Endothelial cell of umbilical vein (primary cell): ENCODE measurements at regions not wholly inside any gene's neighbourhood (a gene's known extent, or its start where the extent isn't known, plus 50 kb on each side); places are given as distances from the start of the nearest gene placed in this dataset.

ENCODE experiments used
- EZH2 ChIP-seq: IDR thresholded peaks from 2 replicates; pipeline ENCODE4 v1.6.1; 2012; ENCODE audit warnings: borderline replicate concordance, low read depth, mild to moderate bottlenecking, moderate library complexity, low read length, inconsistent platforms; ENCODE audit not compliant: severe bottlenecking
- FOS ChIP-seq: IDR thresholded peaks from 2 replicates; pipeline ENCODE4 v1.6.1; 2011; ENCODE audit warnings: mild to moderate bottlenecking, low read length, moderate library complexity, borderline replicate concordance; ENCODE audit not compliant: insufficient read depth
- GATA2 ChIP-seq: IDR thresholded peaks from 2 replicates; pipeline ENCODE4 v1.7.0; 2011; ENCODE audit warnings: low read depth, mild to moderate bottlenecking, moderate library complexity, mixed read lengths, low read length; ENCODE audit not compliant: insufficient read length, insufficient read depth
- JUN ChIP-seq: IDR thresholded peaks from 2 replicates; pipeline ENCODE4 v1.6.1; 2011; ENCODE audit warnings: borderline replicate concordance, low read depth; ENCODE audit not compliant: insufficient read length, insufficient read depth
- MYC ChIP-seq: IDR thresholded peaks from one replicate; pipeline ENCODE4 v1.6.1; 2011; ENCODE audit warnings: mild to moderate bottlenecking, low read depth, low read length
- POLR2A ChIP-seq: IDR thresholded peaks from 2 replicates; pipeline ENCODE4 v1.6.1; 2012; ENCODE audit warnings: low read depth, mild to moderate bottlenecking, control low read depth, low read length
- POLR2AphosphoS5 ChIP-seq: IDR thresholded peaks from 2 replicates; pipeline ENCODE4 v1.6.1; 2012; ENCODE audit warnings: low read depth, mild to moderate bottlenecking, control low read depth, low read length, moderate library complexity; ENCODE audit not compliant: insufficient read depth
- TF ChIP-seq, protein P1 (sequence below), 2 donors: IDR thresholded peaks; 1 replicate in 1 of 2; 2 replicates in 1 of 2; pipeline ENCODE4 v1.5.1; 2011; ENCODE audit warnings: low read length in 2 of 2, mild to moderate bottlenecking in 2 of 2, moderate library complexity in 2 of 2, control low read depth in 1 of 2, inconsistent platforms in 1 of 2, low read depth in 1 of 2; ENCODE audit not compliant: insufficient read depth in 1 of 2; ENCODE audit errors: extremely low read depth in 1 of 2
- TF ChIP-seq, protein P2 (sequence below): IDR thresholded peaks from 2 replicates; pipeline ENCODE4 v1.6.1; 2011; ENCODE audit not compliant: insufficient read depth, insufficient read length

DNA sequence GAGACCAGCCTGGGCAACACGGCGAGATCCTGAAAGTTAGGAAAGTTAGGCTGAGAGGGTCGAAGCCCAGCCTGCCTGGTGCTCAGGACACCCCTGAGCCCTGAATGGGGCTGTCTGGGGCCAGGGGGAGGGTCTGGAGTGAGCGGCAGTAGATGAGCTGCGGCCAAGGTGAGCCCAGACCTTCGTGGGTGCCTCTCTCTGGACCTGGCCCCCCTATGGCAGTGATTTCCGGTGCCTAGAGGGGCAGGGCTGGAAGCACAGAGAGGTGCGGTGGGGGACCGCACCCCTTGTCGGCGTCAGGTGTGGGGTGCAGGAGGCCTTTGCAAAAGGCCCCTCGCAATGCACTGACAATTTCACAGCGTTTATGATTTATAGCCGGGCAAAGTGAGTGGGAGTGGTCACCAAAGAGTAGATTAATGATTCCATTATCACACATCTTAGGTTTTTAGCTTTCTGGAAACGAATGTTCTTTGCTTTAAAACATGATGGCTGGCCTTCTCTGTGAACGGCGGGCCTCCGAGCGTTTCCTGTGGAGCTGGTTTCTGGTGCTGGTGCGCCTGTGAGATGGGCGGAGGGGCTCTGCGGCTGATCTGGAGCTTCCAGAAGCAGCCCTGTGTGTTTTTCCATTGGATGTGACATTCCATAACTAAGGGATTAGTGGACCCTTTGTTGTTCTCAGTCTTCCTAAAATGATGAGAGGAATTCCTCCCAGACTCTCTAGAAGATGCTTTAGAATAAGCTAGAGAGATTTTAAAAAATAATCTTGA lies 171.0 kb upstream of the ZNF32 start:
- TF ChIP-seq, protein P1, sequence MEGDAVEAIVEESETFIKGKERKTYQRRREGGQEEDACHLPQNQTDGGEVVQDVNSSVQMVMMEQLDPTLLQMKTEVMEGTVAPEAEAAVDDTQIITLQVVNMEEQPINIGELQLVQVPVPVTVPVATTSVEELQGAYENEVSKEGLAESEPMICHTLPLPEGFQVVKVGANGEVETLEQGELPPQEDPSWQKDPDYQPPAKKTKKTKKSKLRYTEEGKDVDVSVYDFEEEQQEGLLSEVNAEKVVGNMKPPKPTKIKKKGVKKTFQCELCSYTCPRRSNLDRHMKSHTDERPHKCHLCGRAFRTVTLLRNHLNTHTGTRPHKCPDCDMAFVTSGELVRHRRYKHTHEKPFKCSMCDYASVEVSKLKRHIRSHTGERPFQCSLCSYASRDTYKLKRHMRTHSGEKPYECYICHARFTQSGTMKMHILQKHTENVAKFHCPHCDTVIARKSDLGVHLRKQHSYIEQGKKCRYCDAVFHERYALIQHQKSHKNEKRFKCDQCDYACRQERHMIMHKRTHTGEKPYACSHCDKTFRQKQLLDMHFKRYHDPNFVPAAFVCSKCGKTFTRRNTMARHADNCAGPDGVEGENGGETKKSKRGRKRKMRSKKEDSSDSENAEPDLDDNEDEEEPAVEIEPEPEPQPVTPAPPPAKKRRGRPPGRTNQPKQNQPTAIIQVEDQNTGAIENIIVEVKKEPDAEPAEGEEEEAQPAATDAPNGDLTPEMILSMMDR (IDR thresholded peaks at IDR 0.05; ENCODE audit: extremely low read depth in 1 of 2, insufficient read depth in 1 of 2, low read depth in 1 of 2, low read length in 2 of 2): no peak
- TF ChIP-seq POLR2A: no peak
- TF ChIP-seq, protein P2, sequence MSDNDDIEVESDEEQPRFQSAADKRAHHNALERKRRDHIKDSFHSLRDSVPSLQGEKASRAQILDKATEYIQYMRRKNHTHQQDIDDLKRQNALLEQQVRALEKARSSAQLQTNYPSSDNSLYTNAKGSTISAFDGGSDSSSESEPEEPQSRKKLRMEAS: no peak
- TF ChIP-seq FOS: no peak
- TF ChIP-seq POLR2AphosphoS5: no peak
- TF ChIP-seq EZH2: no peak
- TF ChIP-seq JUN: no peak
- no peak for TF ChIP-seq GATA2
- no peak for TF ChIP-seq MYC
